ENCODE measurements at regions not wholly inside any gene's neighbourhood (a gene's known extent, or its start where the extent isn't known, plus 50 kb on each side); places are given as distances from the start of the nearest gene placed in this dataset.

- no peaks in the 10 kb centered on the region for H3K36me3 ChIP-seq
- no peaks in the 10 kb centered on the region for H3K9me3 ChIP-seq
- no peaks in the 10 kb centered on the region for H3K4me1 ChIP-seq
- DNase-seq (no peak), ATAC-seq (no peak)
- 95 to 96% methylated on average over 3 of the region's 3 CpGs for WGBS, 2 donors
- H3K27me3 ChIP-seq = no peaks in the 10 kb centered on the region
- H3K4me3 ChIP-seq = no peak overlapping the region
- no peak overlapping the region for H3K27ac ChIP-seq
- TF ChIP-seq CTCF (IDR thresholded peaks at IDR 0.05) = no peak
- intact Hi-C loops (cut with DNase I) = no loop called here
These were observed 508.6 kb upstream of the KLHL1 start for GRCh38 chr13:70616847-70617246.

- peak in 1 of 9 donors; percentile 8 for TF ChIP-seq CTCF (IDR thresholded peaks at IDR 0.05)
- H3K36me3 ChIP-seq = no peaks in the 10 kb centered on the region
- H3K27me3 ChIP-seq = no peaks in the 10 kb centered on the region
- intact Hi-C loops (cut with DNase I) = no loop called here
- DNase-seq = no peak
- 59 to 68% methylated on average over 1 of the region's 1 CpG for WGBS, 2 donors
- no peak for ATAC-seq
- H3K27ac ChIP-seq = no peak overlapping the region
- no peaks in the 10 kb centered on the region for H3K4me1 ChIP-seq
- H3K4me3 ChIP-seq = no peak overlapping the region
- H3K9me3 ChIP-seq = no peaks in the 10 kb centered on the region
These were observed 505.0 kb upstream of the KLHL1 start for GRCh38 chr13:70613295-70613694.

GRCh38 chr13:70612881-70613280, 504.6 kb upstream of the KLHL1 start:
- H3K27me3 ChIP-seq = no peaks in the 10 kb centered on the region
- TF ChIP-seq CTCF (IDR thresholded peaks at IDR 0.05) = no peak
- WGBS, 2 donors = 97 to 99% methylated on average over 2 of the region's 2 CpGs
- no peaks in the 10 kb centered on the region for H3K4me1 ChIP-seq
- ATAC-seq = no peak
- H3K36me3 ChIP-seq = no peaks in the 10 kb centered on the region
- H3K9me3 ChIP-seq = no peaks in the 10 kb centered on the region
- no peak for DNase-seq
- no peak overlapping the region for H3K4me3 ChIP-seq
- no peak overlapping the region for H3K27ac ChIP-seq
- intact Hi-C loops (cut with DNase I) = no loop called here

- no peaks in the 10 kb centered on the region for H3K27me3 ChIP-seq
- TF ChIP-seq CTCF (IDR thresholded peaks at IDR 0.05) = no peak
- peaks cover 0 to 7% (median 0%) of the 10 kb centered on the region in 11 donors for H3K9me3 ChIP-seq
- ATAC-seq (no peak), DNase-seq (no peak)
- no peaks in the 10 kb centered on the region for H3K4me1 ChIP-seq
- intact Hi-C loops (cut with DNase I) = no loop called here
- WGBS, 2 donors = 46 to 57% methylated on average over 4 of the region's 4 CpGs
- H3K36me3 ChIP-seq = no peaks in the 10 kb centered on the region
- no peak overlapping the region for H3K4me3 ChIP-seq
- no peak overlapping the region for H3K27ac ChIP-seq
These were observed 496.2 kb upstream of the KLHL1 start for GRCh38 chr13:70604448-70604847.

GRCh38 chr13:70593716-70594115, 485.5 kb upstream of the KLHL1 start:
- no peaks in the 10 kb centered on the region for H3K9me3 ChIP-seq
- no peak overlapping the region for H3K4me3 ChIP-seq
- no peaks in the 10 kb centered on the region for H3K36me3 ChIP-seq
- ATAC-seq = no peak
- H3K4me1 ChIP-seq = no peaks in the 10 kb centered on the region
- H3K27ac ChIP-seq = no peak overlapping the region
- no peaks in the 10 kb centered on the region for H3K27me3 ChIP-seq
- no peak for DNase-seq
- no peak for TF ChIP-seq CTCF (IDR thresholded peaks at IDR 0.05)
- intact Hi-C loops (cut with DNase I) = no loop called here
- WGBS, 2 donors = 44 to 53% methylated on average over 3 of the region's 3 CpGs
